Stomach (tissue), 4 donors: ENCODE measurements at regions not wholly inside any gene's neighbourhood (a gene's known extent, or its start where the extent isn't known, plus 50 kb on each side); places are given as distances from the start of the nearest gene placed in this dataset.

Experiments
- POLR2A ChIP-seq, 4 donors: fragments of 450-650 bp; IDR thresholded peaks; one replicate each; pipeline ENCODE4 v1.6.1; 2016; ENCODE audit warnings: antibody characterized with exemption in 4 of 4, control low read depth in 2 of 4, mild to moderate bottlenecking in 1 of 4, moderate library complexity in 1 of 4
- TF ChIP-seq, protein P1 (sequence below), 7 experiments: fragments of 450-650 bp in 4 of 7; fragments of 200-600 bp in 3 of 7; sonication (generic) in 3 of 7; IDR thresholded peaks; one replicate each; pipeline ENCODE4 v1.5.1; 2016 to 2019; ENCODE audit warnings: antibody characterized with exemption in 7 of 7, control low read depth in 2 of 7, mild to moderate bottlenecking in 1 of 7

DNA sequence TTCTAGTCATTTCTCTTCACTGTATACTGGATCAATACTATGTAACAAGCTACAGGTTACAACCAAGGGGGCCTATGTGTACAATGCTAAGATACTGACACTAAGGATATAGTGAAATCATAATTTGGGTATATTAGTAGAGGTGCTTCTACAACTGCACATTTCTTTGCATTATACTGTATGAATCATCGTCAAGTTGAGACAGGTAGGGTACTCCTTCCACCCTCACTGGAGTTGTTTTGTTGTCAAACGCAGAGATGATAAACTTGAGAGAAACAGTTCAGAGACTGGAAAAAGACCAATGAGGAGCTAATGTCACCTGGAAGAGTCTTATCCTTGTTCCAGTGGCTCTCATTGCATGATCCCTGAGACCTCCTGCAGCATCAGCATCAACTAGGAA is 208.2 kb upstream of the PRPS1L1 start:
- TF ChIP-seq, protein P1, sequence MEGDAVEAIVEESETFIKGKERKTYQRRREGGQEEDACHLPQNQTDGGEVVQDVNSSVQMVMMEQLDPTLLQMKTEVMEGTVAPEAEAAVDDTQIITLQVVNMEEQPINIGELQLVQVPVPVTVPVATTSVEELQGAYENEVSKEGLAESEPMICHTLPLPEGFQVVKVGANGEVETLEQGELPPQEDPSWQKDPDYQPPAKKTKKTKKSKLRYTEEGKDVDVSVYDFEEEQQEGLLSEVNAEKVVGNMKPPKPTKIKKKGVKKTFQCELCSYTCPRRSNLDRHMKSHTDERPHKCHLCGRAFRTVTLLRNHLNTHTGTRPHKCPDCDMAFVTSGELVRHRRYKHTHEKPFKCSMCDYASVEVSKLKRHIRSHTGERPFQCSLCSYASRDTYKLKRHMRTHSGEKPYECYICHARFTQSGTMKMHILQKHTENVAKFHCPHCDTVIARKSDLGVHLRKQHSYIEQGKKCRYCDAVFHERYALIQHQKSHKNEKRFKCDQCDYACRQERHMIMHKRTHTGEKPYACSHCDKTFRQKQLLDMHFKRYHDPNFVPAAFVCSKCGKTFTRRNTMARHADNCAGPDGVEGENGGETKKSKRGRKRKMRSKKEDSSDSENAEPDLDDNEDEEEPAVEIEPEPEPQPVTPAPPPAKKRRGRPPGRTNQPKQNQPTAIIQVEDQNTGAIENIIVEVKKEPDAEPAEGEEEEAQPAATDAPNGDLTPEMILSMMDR (IDR thresholded peaks at IDR 0.05), result no peak
- no peak for TF ChIP-seq POLR2A (IDR thresholded peaks at IDR 0.05)
